GM18502 (cell line): ENCODE measurements at regions not wholly inside any gene's neighbourhood (a gene's known extent, or its start where the extent isn't known, plus 50 kb on each side); places are given as distances from the start of the nearest gene placed in this dataset.

Source experiments
- ATAC-seq: cut with Tn5 transposase; IDR thresholded peaks from one replicate; pipeline ENCODE4 v1.9.1; 2021; ENCODE audit warnings: mild to moderate bottlenecking; ENCODE audit not compliant: unreplicated experiment, poor library complexity

DNA sequence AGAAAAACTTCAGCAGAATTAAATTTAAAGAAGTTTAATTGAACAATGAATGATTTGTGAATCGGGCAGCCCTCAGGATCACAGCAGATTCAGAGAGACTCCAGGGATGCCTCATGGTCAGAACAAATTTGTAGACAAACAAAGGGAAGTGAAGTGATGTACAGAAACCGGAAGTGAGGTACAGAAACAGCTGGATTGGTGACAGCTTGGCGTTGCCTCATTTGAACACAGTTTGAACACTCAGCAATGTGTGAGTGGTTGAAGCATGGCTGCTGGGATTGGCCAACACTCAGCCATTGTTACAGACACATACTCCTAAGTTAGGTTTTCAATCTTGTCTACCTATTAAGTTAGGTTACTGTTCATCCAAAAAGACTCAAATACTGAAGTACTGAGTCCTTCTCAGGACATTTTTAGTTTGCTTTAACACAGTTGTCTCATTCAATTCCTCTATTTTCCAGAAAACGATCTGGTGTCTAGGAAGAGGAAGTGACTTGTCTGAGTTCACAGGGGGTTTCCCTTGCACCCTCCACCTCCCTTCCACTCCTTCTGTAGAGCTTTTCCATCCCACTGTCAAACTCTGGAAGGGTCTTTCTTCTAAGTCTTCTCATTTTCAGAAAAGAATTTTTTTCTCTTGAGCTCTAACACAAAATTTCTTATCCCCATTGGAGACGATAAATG lies 137.9 kb downstream of the SLC4A3 start:
- ATAC-seq, result no peak

GRCh38 chr2:219766658-219767057 lies 139.2 kb downstream of the SLC4A3 start:
- no peak for ATAC-seq

GRCh38 chr2:219769090-219769910 lies 141.9 kb downstream of the SLC4A3 start:
- no peak for ATAC-seq

DNA sequence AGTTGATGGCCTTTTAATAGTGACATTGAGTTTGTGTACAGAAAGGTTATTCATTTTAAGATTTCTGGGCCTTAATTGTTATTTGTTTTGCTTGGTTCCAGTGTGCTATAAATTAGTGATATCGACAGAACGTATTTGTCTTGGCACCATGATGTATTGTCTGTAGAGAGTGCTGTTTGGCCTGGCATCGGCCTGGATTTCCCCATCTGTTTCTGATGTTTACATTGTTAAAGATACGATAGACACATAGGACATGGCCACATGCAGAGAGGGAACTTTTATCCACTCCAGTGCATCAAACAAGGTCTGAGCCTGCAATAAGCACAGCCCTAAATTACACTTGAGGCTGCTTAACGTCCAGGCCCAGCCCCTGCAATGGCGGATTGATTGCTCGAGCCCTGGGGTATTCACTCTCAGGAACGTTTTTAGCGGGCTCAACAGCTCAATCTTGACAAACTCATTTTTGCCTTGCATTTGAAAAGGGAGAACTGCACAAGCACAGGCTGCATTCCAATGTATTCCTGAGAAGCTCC lies 144.7 kb downstream of the SLC4A3 start:
- ATAC-seq, result no peak

- no peak for ATAC-seq
Observed at GRCh38 chr2:219772697-219773096, 145.3 kb downstream of the SLC4A3 start.

- ATAC-seq, result no peak
Observed at GRCh38 chr2:219775506-219775905, 148.1 kb downstream of the SLC4A3 start.

GRCh38 chr2:219777388-219777787 lies 150.0 kb downstream of the SLC4A3 start:
- no peak for ATAC-seq

GRCh38 chr2:219778189-219778588 lies 150.8 kb downstream of the SLC4A3 start:
- no peak for ATAC-seq

DNA sequence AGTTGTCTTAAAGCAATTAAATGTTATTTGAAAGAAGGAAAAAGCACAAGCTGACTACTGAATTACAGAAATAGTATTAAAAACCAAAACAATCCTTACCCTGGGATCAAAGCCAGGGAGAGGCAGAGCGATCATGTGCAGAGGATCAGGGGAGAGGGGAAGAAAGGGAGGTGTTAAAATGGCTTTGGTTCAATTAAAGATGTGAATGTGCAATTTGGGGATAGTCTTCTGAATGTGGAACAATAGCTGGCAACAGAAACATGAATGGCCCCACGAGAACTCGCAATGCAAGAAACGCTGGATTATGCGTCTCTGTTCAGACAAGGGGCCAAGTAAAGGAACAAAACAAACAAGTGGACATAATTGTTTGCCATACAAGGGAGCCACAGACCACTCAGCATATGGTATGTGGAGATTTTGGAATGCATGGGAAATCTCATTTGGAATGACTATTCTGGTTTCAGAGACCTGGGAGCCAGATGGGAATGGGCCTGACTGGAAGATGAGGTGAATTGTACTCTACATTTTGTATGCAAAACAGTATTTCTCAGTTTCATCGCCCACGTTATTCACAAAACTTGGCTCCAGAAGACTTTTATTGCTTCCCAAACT lies 155.4 kb downstream of the SLC4A3 start:
- no peak for ATAC-seq

DNA sequence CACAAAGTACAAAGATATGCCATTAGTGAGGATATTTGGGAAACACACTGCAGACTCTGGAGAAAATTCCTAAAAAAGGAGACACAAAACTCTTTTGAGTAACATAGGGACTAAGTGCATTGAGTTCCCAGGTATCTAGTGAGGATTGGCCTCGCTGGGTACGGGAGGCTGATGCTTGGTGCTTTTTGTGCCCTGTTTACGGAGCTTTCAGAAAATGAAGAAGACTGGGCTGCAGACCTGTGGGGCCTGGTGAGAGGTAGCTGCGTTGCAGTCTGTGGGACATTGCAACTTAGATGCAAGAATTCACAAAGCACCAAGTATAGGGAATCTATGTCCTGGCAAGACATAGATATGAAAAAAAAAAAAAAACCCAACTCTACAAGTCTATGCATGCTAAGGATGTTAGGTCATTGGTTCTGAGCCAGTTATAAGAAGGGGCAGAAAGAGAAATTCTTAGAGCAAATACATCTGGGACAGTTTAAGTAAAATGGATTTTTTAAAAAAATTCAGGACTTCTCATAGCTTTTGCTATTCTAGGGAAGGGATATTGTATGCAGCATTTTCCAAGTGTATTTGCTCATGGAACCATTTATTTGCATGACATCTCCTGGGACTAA lies 156.0 kb downstream of the SLC4A3 start:
- no peak for ATAC-seq

DNA sequence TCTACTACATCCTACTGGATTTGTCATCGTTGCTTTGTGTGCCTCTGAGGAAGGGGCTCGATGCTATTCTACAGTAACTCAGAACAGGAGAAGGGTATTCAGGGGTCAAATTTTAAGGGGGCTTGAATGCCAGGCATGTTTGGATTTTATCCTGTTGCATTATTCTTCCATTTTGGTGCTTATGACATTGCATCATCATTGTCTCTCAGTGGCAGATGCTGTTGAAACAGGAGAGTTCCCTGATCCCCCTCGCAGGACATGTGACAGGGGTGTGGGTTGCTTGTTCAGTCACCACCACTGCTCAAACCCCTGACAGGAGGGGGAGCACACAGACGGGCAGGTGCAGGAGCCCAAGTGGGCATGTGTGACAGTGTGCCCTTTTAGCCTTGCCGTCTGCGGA lies 156.7 kb downstream of the SLC4A3 start:
- no peak for ATAC-seq

DNA sequence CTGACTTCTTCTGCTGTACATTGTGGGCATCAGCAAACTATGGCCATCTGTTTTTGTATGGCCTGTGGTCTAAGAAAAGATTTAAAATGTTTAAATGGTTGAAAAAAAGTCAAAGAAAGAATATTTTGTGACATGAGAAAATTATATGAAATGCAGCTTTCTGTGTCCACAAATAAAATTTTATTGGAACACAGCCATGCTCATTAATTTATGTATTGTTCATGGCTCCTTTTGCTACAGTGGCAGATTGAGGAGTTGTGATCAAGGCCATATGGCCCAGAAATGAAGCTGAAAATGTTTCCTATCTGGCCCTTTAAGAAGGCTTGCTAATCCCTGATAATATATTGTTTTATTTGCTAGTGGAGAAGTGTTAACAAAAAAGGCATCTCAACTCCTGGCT lies 162.0 kb downstream of the SLC4A3 start:
- ATAC-seq, result no peak

- no peak for ATAC-seq
Observed at GRCh38 chr2:219792446-219792845, 165.0 kb downstream of the SLC4A3 start.

GRCh38 chr2:219798430-219798829 lies 171.0 kb downstream of the SLC4A3 start:
- no peak for ATAC-seq

DNA sequence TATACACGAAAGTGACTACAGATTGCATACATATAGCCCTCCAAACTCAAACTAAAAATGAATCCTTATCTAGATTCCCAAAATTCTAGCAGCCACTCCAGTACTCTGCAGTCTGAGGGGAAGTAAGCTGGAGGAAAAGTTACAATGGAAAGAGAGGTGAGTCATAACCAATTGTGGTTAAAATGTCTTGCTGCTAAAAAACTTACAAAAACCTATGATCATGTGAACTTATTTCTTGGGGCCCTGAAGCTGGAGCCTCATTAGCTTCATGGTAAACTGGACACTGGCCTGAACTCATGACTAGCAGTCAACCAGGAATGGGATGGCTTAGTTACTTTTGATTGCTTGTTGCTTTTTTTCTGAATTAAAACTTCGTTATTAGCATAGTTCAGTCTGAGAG lies 175.9 kb downstream of the SLC4A3 start:
- no peak for ATAC-seq

- no peak for ATAC-seq
Observed at GRCh38 chr2:219810895-219811294, 183.5 kb downstream of the SLC4A3 start.

GRCh38 chr2:219812672-219813071 lies 185.2 kb downstream of the SLC4A3 start:
- no peak for ATAC-seq

DNA sequence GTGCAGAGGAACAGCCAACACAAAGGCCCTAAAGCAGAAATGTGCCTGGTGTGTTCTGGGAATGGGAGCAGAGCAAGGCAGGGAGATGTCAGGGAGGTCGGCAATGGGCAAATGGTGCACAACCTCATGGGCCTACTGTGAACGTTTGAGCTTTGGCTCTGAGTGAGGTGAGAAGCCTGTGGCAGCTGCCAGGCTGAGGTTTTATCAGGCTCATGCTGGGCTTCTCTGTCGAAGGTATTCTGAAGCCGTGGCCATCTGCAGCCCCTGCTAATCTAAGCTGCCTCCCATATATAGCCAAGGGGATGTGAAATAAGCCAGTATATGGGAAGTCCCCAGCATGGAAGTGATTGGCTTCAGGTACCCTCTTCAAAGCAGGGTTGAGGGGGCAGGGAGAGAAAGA lies 193.3 kb downstream of the SLC4A3 start:
- no peak for ATAC-seq

DNA sequence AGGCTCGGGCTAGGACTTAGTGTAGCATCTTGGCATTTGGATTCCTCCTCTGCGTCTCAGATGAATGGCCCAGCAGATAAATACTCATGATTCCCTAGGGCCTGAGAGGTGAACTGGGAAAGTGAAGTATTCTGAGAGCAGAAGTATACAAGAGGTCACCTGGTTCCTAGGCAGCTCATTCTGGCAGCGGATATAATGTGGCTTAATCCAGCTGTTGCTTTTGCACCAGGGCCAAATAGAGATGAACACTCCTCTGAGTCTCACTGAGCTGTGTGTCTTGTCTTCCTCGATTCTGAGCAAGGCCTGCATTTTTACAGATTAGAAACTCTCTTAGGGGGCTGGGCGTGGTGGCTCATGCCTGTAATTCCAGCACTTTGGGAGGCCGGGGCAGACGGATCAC lies 196.1 kb downstream of the SLC4A3 start:
- ATAC-seq, result no peak

- no peak for ATAC-seq
Observed at GRCh38 chr2:219824996-219825395, 197.6 kb downstream of the SLC4A3 start.

GRCh38 chr2:219828127-219828526 lies 200.7 kb downstream of the SLC4A3 start:
- no peak for ATAC-seq
